OCI-LY7 (cell line): ENCODE measurements at regions not wholly inside any gene's neighbourhood (a gene's known extent, or its start where the extent isn't known, plus 50 kb on each side); places are given as distances from the start of the nearest gene placed in this dataset.

Source experiments
- EZH2phosphoT487 ChIP-seq: fragments of 200-600 bp; sonication (generic); IDR thresholded peaks from 2 replicates; pipeline ENCODE4 v1.6.1; 2018; ENCODE audit warnings: low read depth, borderline replicate concordance, mild to moderate bottlenecking, mixed run types, antibody characterized with exemption, low read length, moderate library complexity, mixed read lengths
- TF ChIP-seq, protein P1 (sequence below): fragments of 200-600 bp; sonication (generic); conservative IDR thresholded peaks from 2 replicates; pipeline ENCODE4 v1.5.1; 2014; ENCODE audit warnings: mild to moderate bottlenecking, antibody characterized with exemption, low read length, moderate library complexity, mixed read lengths

DNA sequence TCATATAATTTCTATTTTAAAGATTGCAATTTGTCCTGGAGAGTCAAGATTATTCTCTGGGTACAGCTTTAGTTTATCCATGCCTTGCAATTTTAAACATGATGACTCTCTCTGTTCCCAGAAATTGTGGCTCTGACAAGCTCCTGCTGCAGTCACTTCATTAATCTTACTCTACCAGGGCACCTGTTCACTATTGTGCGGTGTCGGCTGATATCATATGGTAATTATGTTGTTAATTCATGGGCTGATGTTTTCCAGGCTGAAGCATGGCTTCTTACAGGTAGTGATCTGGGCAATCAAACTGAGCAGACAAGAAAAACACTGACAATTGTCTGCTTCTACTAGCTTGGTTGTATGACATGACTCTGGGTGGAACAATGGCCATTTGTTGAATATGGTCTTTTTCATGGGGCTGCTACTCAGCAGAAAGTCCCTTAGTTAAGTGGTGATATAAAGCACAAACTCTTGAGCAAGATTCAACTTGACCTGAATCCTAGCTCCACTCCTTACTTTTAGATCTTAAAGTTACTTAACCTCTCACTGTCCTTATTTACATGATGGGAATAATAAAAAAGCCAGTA, 230.7 kb downstream of the FAT3 start:
- TF ChIP-seq, protein P1, sequence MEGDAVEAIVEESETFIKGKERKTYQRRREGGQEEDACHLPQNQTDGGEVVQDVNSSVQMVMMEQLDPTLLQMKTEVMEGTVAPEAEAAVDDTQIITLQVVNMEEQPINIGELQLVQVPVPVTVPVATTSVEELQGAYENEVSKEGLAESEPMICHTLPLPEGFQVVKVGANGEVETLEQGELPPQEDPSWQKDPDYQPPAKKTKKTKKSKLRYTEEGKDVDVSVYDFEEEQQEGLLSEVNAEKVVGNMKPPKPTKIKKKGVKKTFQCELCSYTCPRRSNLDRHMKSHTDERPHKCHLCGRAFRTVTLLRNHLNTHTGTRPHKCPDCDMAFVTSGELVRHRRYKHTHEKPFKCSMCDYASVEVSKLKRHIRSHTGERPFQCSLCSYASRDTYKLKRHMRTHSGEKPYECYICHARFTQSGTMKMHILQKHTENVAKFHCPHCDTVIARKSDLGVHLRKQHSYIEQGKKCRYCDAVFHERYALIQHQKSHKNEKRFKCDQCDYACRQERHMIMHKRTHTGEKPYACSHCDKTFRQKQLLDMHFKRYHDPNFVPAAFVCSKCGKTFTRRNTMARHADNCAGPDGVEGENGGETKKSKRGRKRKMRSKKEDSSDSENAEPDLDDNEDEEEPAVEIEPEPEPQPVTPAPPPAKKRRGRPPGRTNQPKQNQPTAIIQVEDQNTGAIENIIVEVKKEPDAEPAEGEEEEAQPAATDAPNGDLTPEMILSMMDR = no peak
- no peak for TF ChIP-seq EZH2phosphoT487
